Astrocyte (in vitro differentiated cells and primary cell): ENCODE measurements at regions not wholly inside any gene's neighbourhood (a gene's known extent, or its start where the extent isn't known, plus 50 kb on each side); places are given as distances from the start of the nearest gene placed in this dataset.

ENCODE experiments used
- EZH2 ChIP-seq: IDR thresholded peaks from 2 replicates; pipeline ENCODE4 v1.6.1; 2012; ENCODE audit warnings: mild to moderate bottlenecking, low read length, inconsistent platforms; ENCODE audit not compliant: insufficient read depth
- TF ChIP-seq, protein P1 (sequence below): IDR thresholded peaks from 2 replicates; pipeline ENCODE4 v1.5.1; 2011; ENCODE audit warnings: low read depth, mild to moderate bottlenecking, inconsistent platforms, low read length, moderate library complexity; ENCODE audit not compliant: insufficient read depth

DNA sequence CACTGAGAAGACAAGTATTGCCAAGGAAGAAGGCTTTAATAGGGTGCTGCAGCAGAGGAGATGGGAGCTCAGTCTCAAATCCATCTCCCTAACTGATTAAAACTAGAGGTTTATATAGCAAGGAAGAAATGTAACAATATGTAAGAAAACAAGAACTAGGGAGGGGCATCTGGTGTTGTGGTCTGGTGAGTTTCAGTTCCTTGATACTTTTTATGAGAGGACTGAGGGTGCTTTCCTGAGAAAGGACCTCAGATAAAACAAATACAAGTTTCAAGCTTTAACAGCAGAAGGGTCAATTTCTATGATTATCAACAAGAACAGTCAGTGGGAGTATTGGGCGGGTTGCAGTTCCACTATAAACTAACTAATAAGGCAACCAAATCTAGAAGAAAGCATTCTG is 1967.5 kb downstream of the SUCLG1 start:
- TF ChIP-seq, protein P1, sequence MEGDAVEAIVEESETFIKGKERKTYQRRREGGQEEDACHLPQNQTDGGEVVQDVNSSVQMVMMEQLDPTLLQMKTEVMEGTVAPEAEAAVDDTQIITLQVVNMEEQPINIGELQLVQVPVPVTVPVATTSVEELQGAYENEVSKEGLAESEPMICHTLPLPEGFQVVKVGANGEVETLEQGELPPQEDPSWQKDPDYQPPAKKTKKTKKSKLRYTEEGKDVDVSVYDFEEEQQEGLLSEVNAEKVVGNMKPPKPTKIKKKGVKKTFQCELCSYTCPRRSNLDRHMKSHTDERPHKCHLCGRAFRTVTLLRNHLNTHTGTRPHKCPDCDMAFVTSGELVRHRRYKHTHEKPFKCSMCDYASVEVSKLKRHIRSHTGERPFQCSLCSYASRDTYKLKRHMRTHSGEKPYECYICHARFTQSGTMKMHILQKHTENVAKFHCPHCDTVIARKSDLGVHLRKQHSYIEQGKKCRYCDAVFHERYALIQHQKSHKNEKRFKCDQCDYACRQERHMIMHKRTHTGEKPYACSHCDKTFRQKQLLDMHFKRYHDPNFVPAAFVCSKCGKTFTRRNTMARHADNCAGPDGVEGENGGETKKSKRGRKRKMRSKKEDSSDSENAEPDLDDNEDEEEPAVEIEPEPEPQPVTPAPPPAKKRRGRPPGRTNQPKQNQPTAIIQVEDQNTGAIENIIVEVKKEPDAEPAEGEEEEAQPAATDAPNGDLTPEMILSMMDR = no peak
- no peak for TF ChIP-seq EZH2
